HepG2 (cell line): ENCODE measurements at regions not wholly inside any gene's neighbourhood (a gene's known extent, or its start where the extent isn't known, plus 50 kb on each side); places are given as distances from the start of the nearest gene placed in this dataset.
A peak's percentile ranks its signal among the peaks of the same experiment; 100 is the strongest.

Source experiments
- ATAC-seq: fragments of 200-7000 bp; cut with Tn5 transposase; 3 replicates; pipeline ENCODE4 v1.9.1; 2020; ENCODE audit warnings: mild to moderate bottlenecking, moderate library complexity
- BruUV-seq: library from RNA; stranded (reverse); fragments of 400-500 nt; replicated peaks from 2 replicates; lab custom pipeline; 2021; lab: Mats Ljungman, UMichigan
- CTCF ChIA-PET: fragments of 300-600 bp; formaldehyde crosslinking; extraction: SDS; loops from one replicate; lab custom pipeline; 2021; ENCODE audit warnings: low total read pairs, inconsistent platforms, low intra/inter-chr PET ratio; lab: Yijun Ruan, JAX
- POLR2A ChIA-PET: fragments of 350-600 bp; sonication (Branson Sonifier 250); formaldehyde crosslinking; loops from one replicate; lab custom pipeline; 2020; ENCODE audit warnings: antibody characterized with exemption, inconsistent platforms; lab: Yijun Ruan, JAX
- DNase-seq: peaks from one replicate; pipeline ENCODE4 v3.0.0-alpha.2; 2015; ENCODE audit warnings: low spot score
- FAIRE-seq: peaks from 3 replicates; lab custom pipeline; 2011; peaks lifted over from hg19 to GRCh38; lab: Jason Lieb, UNC
- H2AFZ ChIP-seq: one replicate; pipeline ENCODE4 v1.6.1; 2011; ENCODE audit warnings: low read length, inconsistent platforms
- H3K27ac ChIP-seq: fragments of 300-600 bp; 3 replicates; pipeline ENCODE4 v1.8.0; 2011; ENCODE audit warnings: mixed run types, mild to moderate bottlenecking, mixed read lengths, low read length, inconsistent platforms; ENCODE audit not compliant: insufficient read depth; ENCODE audit errors: extremely low read length
- H3K27me3 ChIP-seq, 2 experiments: fragments of 200-600 bp in 1 of 2; 2 replicates in 1 of 2; 3 replicates in 1 of 2; pipeline versions ENCODE4 v1.6.0 to v1.8.0; 2011; ENCODE audit warnings: low read length in 2 of 2, mild to moderate bottlenecking in 2 of 2, moderate library complexity in 2 of 2, inconsistent platforms in 1 of 2; ENCODE audit not compliant: insufficient read depth in 2 of 2, control insufficient read depth in 1 of 2
- H3K36me3 ChIP-seq, 2 experiments: fragments of 200-600 bp in 1 of 2; replicated peaks in 1 of 2; 2 replicates in 1 of 2; 3 replicates in 1 of 2; pipeline versions ENCODE4 v1.5.1 to v1.8.0; 2011; ENCODE audit warnings: low read length in 2 of 2, inconsistent platforms in 1 of 2; ENCODE audit not compliant: insufficient read depth in 2 of 2, control insufficient read depth in 1 of 2
- H3K4me1 ChIP-seq: 2 replicates; pipeline ENCODE4 v1.5.1; 2012; ENCODE audit warnings: low read length, inconsistent platforms; ENCODE audit not compliant: insufficient read depth
- H3K4me2 ChIP-seq: 2 replicates; pipeline ENCODE4 v1.6.0; 2011; ENCODE audit warnings: low read depth, low read length, inconsistent platforms
- H3K4me3 ChIP-seq, 3 experiments: fragments of 200-600 bp in 1 of 3; sonication (generic), shearing (Covaris generic) in 1 of 3; replicated peaks in 1 of 3; 2 replicates each; pipeline ENCODE4 v1.5.1; 2011 to 2016; ENCODE audit warnings: low read length in 3 of 3, inconsistent platforms in 2 of 3, low read depth in 2 of 3, mild to moderate bottlenecking in 2 of 3, control low read depth in 1 of 3, mixed read lengths in 1 of 3; ENCODE audit not compliant: insufficient read depth in 1 of 3
- H3K79me2 ChIP-seq: one replicate; pipeline ENCODE4 v1.6.1; 2011; ENCODE audit warnings: low read length, inconsistent platforms; ENCODE audit not compliant: insufficient read depth
- H3K9ac ChIP-seq: 2 replicates; pipeline ENCODE4 v1.6.0; 2011; ENCODE audit warnings: mild to moderate bottlenecking, low read depth, low read length, inconsistent platforms; ENCODE audit not compliant: insufficient read depth
- H3K9me3 ChIP-seq: 2 replicates; pipeline ENCODE4 v1.5.1; 2012; ENCODE audit warnings: mild to moderate bottlenecking, low read length
- H4K20me1 ChIP-seq: 2 replicates; pipeline ENCODE4 v1.6.0; 2011; ENCODE audit warnings: inconsistent platforms, mild to moderate bottlenecking, low read length, moderate library complexity; ENCODE audit not compliant: insufficient read depth
- ARID5B ChIP-seq: IDR thresholded peaks from 2 replicates; pipeline ENCODE4 v1.4.0; 2020; ENCODE audit warnings: mild to moderate bottlenecking, missing genetic modification reagents
- BRD4 ChIP-seq: sonication (generic); formaldehyde crosslinking; IDR thresholded peaks from 2 replicates; pipeline ENCODE4 v1.4.0; 2020; ENCODE audit warnings: missing genetic modification reagents
- CREB3 ChIP-seq: sonication (generic); formaldehyde crosslinking; IDR thresholded peaks from 2 replicates; pipeline ENCODE4 v1.5.0; 2020; ENCODE audit warnings: missing genetic modification reagents
- FLYWCH1 ChIP-seq: sonication (generic); formaldehyde crosslinking; IDR thresholded peaks from 2 replicates; pipeline ENCODE4 v1.8.1; 2023; ENCODE audit warnings: mild to moderate bottlenecking, missing genetic modification reagents
- HMG20A ChIP-seq: IDR thresholded peaks from 2 replicates; pipeline ENCODE4 v1.6.1; 2016; ENCODE audit warnings: borderline replicate concordance
- KDM6A ChIP-seq: IDR thresholded peaks from 2 replicates; pipeline ENCODE4 v1.6.1; 2016; ENCODE audit warnings: low read depth
- POGK ChIP-seq: sonication (generic); formaldehyde crosslinking; conservative IDR thresholded peaks from 2 replicates; pipeline ENCODE4 v1.8.0; 2022; ENCODE audit warnings: mild to moderate bottlenecking, moderate library complexity, missing genetic modification reagents
- RARA ChIP-seq: IDR thresholded peaks from 2 replicates; pipeline ENCODE4 v1.6.1; 2016; ENCODE audit warnings: missing genetic modification reagents, missing compliant biosample characterization
- SKI ChIP-seq: fragments of 450-650 bp; IDR thresholded peaks from one replicate; pipeline ENCODE4 v1.6.1; 2018; ENCODE audit warnings: mild to moderate bottlenecking; ENCODE audit not compliant: partially characterized antibody
- SNAPC5 ChIP-seq: sonication (generic); formaldehyde crosslinking; IDR thresholded peaks from 2 replicates; pipeline ENCODE4 v1.8.1; 2023; ENCODE audit warnings: mild to moderate bottlenecking, missing genetic modification reagents, borderline replicate concordance
- ZBTB4 ChIP-seq: sonication (generic); formaldehyde crosslinking; IDR thresholded peaks from 2 replicates; pipeline ENCODE4 v1.4.0; 2020; ENCODE audit warnings: missing genetic modification reagents, mild to moderate bottlenecking, borderline replicate concordance
- ZKSCAN5 ChIP-seq: sonication (generic); formaldehyde crosslinking; IDR thresholded peaks from 2 replicates; pipeline ENCODE4 v1.5.1; 2020; ENCODE audit warnings: mild to moderate bottlenecking, missing genetic modification reagents
- ZNF282 ChIP-seq: fragments of 450-650 bp; IDR thresholded peaks from 2 replicates; pipeline ENCODE4 v1.6.1; 2018; ENCODE audit not compliant: partially characterized antibody
- ZNF547 ChIP-seq: sonication (generic); formaldehyde crosslinking; IDR thresholded peaks from 2 replicates; pipeline ENCODE4 v1.5.1; 2020; ENCODE audit warnings: mild to moderate bottlenecking, missing genetic modification reagents
- ZSCAN12 ChIP-seq: sonication (generic); formaldehyde crosslinking; IDR thresholded peaks from 2 replicates; pipeline ENCODE4 v1.9.0; 2021; ENCODE audit warnings: mild to moderate bottlenecking, missing genetic modification reagents
- WGBS: methylation state at CpG from one replicate; pipeline ENCODE4 v1.1.6; 2017; ENCODE audit warnings: low lambda C conversion rate; 5-methylcytosine and 5-hydroxymethylcytosine counted together
- in situ Hi-C: cut with HindIII; loops from 2 replicates; pipeline ENCODE4 v1.10.0; 2017; ENCODE audit warnings: low pct_unique_long_range_greater_than_20kb; ENCODE audit not compliant: extremely low pct_ligation_motif_present
- intact Hi-C: fragments of 100-400 bp; cut with micrococcal nuclease; formaldehyde crosslinking; loops from one replicate; pipeline ENCODE4 v1.10.0; 2022; ENCODE audit not compliant: unreplicated experiment

GRCh38 chr10:78623578-78624215 lies 445.1 kb upstream of the ZMIZ1 start:
- DNase-seq (peak; percentile 66), FAIRE-seq (no peak), ATAC-seq (no peak)
- no peaks in the 10 kb centered on the region for H3K36me3 ChIP-seq
- ChIA-PET POLR2A (interaction anchor here (1.1 kb wide), 1 partner anchor 72 kb away, joined by 4 read pairs; no protein-coding TSS in a partner anchor), CTCF (no interaction called here)
- peaks cover under 1 to 4% of the 10 kb centered on the region in 2 experiments; a peak in 2 of 5 replicates for H3K27me3 ChIP-seq
- 0% methylated on average over 4 of the region's 4 CpGs for WGBS
- H4K20me1 ChIP-seq: no peaks in the 10 kb centered on the region
- H3K9ac ChIP-seq: no peak overlapping the region
- in situ Hi-C loops: no loop called here
- BruUV-seq: no TSS peak
- no peak overlapping the region for H3K4me2 ChIP-seq
- no peak overlapping the region for H2AFZ ChIP-seq
- intact Hi-C loops: no loop called here
- no peak overlapping the region for H3K27ac ChIP-seq
- H3K79me2 ChIP-seq: no peaks in the 10 kb centered on the region
- H3K9me3 ChIP-seq: no peaks in the 10 kb centered on the region
- no peak overlapping the region for H3K4me3 ChIP-seq
- H3K4me1 ChIP-seq: peaks cover 24% of the 10 kb centered on the region
- TF ChIP-seq SNAPC5 (CRISPR knock-in tag) (no peak), ZKSCAN5 (CRISPR knock-in tag) (no peak), FLYWCH1 (no peak), SKI (peak; percentile 32), RARA (peak; percentile 92), HMG20A (peak; percentile 55; the same call in 1 of the 2 replicates), KDM6A (no peak), ZNF547 (CRISPR knock-in tag) (no peak), CREB3 (CRISPR knock-in tag) (no peak), ZNF282 (no peak), ZSCAN12 (CRISPR knock-in tag) (no peak), POGK (CRISPR knock-in tag) (no peak), ZBTB4 (no peak), ARID5B (0 out of 2 replicates have a peak, but pooled peaks have one; percentile 50), BRD4 (no peak)
